H1 (cell line): ENCODE measurements at regions not wholly inside any gene's neighbourhood (a gene's known extent, or its start where the extent isn't known, plus 50 kb on each side); places are given as distances from the start of the nearest gene placed in this dataset.

Experiments
- CTCF ChIA-PET: fragments of 300-600 bp; sonication (Branson Sonifier 250); formaldehyde crosslinking; loops from one replicate; lab custom pipeline; 2021; ENCODE audit not compliant: partially characterized antibody; lab: Charles Lee
- POLR2A ChIA-PET: fragments of 300-600 bp; sonication (Branson Sonifier 250); formaldehyde crosslinking; loops from one replicate; lab custom pipeline; 2021; ENCODE audit warnings: inconsistent platforms; ENCODE audit not compliant: partially characterized antibody; lab: Charles Lee
- DNase-seq, 2 experiments: peaks; one replicate each; pipeline versions ENCODE4 v3.0.0 to v3.0.0-alpha.2; 2010 to 2022; ENCODE audit warnings: low spot score in 2 of 2, low read depth in 1 of 2, mixed read lengths in 1 of 2
- FAIRE-seq: peaks from 2 replicates; lab custom pipeline; 2011; peaks lifted over from hg19 to GRCh38; lab: Jason Lieb, UNC
- H2AFZ ChIP-seq: 2 replicates; pipeline ENCODE4 v1.8.1; 2012; ENCODE audit warnings: low read length, inconsistent platforms
- H2AK5ac ChIP-seq: 2 replicates; pipeline ENCODE4 v1.6.1; 2013; ENCODE audit warnings: low read depth, low read length
- H2BK120ac ChIP-seq: replicated peaks from 2 replicates; pipeline ENCODE3; 2013; ENCODE audit warnings: low read depth, low read length, inconsistent platforms
- H2BK12ac ChIP-seq: 2 replicates; pipeline ENCODE4 v1.6.1; 2013; ENCODE audit warnings: low read depth, low read length
- H2BK15ac ChIP-seq: 2 replicates; pipeline ENCODE4 v1.6.1; 2013; ENCODE audit warnings: low read length
- H2BK20ac ChIP-seq: 2 replicates; pipeline ENCODE4 v1.6.1; 2013; ENCODE audit warnings: low read length
- H2BK5ac ChIP-seq: 2 replicates; pipeline ENCODE4 v1.6.1; 2013; ENCODE audit warnings: low read depth, low read length
- H3K14ac ChIP-seq: 2 replicates; pipeline ENCODE4 v1.6.1; 2013; ENCODE audit warnings: inconsistent platforms; ENCODE audit not compliant: insufficient read length
- H3K18ac ChIP-seq: 2 replicates; pipeline ENCODE4 v1.6.1; 2013; ENCODE audit warnings: low read length; ENCODE audit errors: extremely low read depth
- H3K23ac ChIP-seq: 2 replicates; pipeline ENCODE4 v1.6.1; 2013; ENCODE audit warnings: inconsistent platforms; ENCODE audit not compliant: insufficient read length
- H3K23me2 ChIP-seq: 2 replicates; pipeline ENCODE4 v1.6.1; 2013; ENCODE audit warnings: low read depth, low read length
- H3K27ac ChIP-seq: 2 replicates; pipeline ENCODE4 v1.6.1; 2011; ENCODE audit warnings: low read depth, low read length, inconsistent platforms
- H3K27me3 ChIP-seq, 4 experiments: replicated peaks in 1 of 4; 1 replicate in 1 of 4; 2 replicates in 3 of 4; pipeline versions ENCODE4 v1.6.1 to v1.8.1; 2011 to 2013; ENCODE audit warnings: low read length in 3 of 4, mild to moderate bottlenecking in 3 of 4, inconsistent platforms in 2 of 4, mixed read lengths in 2 of 4, moderate library complexity in 1 of 4; ENCODE audit not compliant: control insufficient read depth in 3 of 4, insufficient read depth in 3 of 4; ENCODE audit errors: extremely low read depth in 1 of 4
- H3K36me3 ChIP-seq, 4 experiments: 2 replicates each; pipeline versions ENCODE4 v1.6.1 to v1.8.1; 2011 to 2013; ENCODE audit warnings: mild to moderate bottlenecking in 4 of 4, low read length in 3 of 4, moderate library complexity in 2 of 4, control low read depth in 1 of 4, inconsistent platforms in 1 of 4; ENCODE audit not compliant: insufficient read depth in 4 of 4, control insufficient read depth in 2 of 4
- H3K4ac ChIP-seq: replicated peaks from 2 replicates; pipeline ENCODE3; 2013; ENCODE audit warnings: low read length, low read depth, mixed read lengths, inconsistent platforms; ENCODE audit not compliant: insufficient read length
- H3K4me1 ChIP-seq, 4 experiments: replicated peaks in 1 of 4; 1 replicate in 1 of 4; 2 replicates in 3 of 4; pipeline versions ENCODE4 v1.6.1 to v1.8.1; 2011 to 2013; ENCODE audit warnings: low read length in 3 of 4, inconsistent platforms in 2 of 4, mixed read lengths in 1 of 4; ENCODE audit not compliant: insufficient read depth in 4 of 4, control insufficient read depth in 3 of 4
- H3K4me2 ChIP-seq, 2 experiments: 2 replicates each; pipeline versions ENCODE4 v1.6.1 to v1.8.1; 2011 to 2013; ENCODE audit warnings: low read depth in 2 of 2, low read length in 2 of 2, control low read depth in 1 of 2, inconsistent platforms in 1 of 2, mild to moderate bottlenecking in 1 of 2; ENCODE audit not compliant: insufficient read depth in 1 of 2
- H3K4me3 ChIP-seq, 4 experiments: fragments of 200-600, 300-600 bp in 1 of 4; sonication (generic), shearing (Covaris generic), sonication (Bioruptor Twin) in 1 of 4; 2 replicates each; pipeline versions ENCODE4 v1.5.1 to v1.8.1; 2011 to 2016; ENCODE audit warnings: low read length in 4 of 4, low read depth in 3 of 4, control low read depth in 2 of 4, inconsistent platforms in 2 of 4, mild to moderate bottlenecking in 2 of 4, mixed read lengths in 1 of 4, moderate library complexity in 1 of 4; ENCODE audit not compliant: insufficient read depth in 2 of 4; ENCODE audit errors: extremely low read depth in 1 of 4
- H3K56ac ChIP-seq: replicated peaks from 2 replicates; pipeline ENCODE3; 2013; ENCODE audit warnings: low read depth, mild to moderate bottlenecking, mixed read lengths, low read length, inconsistent platforms; ENCODE audit not compliant: insufficient read length
- H3K79me1 ChIP-seq: 2 replicates; pipeline ENCODE4 v1.6.1; 2013; ENCODE audit warnings: low read depth, low read length, control low read depth
- H3K79me2 ChIP-seq, 2 experiments: 2 replicates each; pipeline versions ENCODE4 v1.6.1 to v1.8.1; 2012 to 2013; ENCODE audit warnings: low read length in 2 of 2, mild to moderate bottlenecking in 2 of 2, inconsistent platforms in 1 of 2; ENCODE audit not compliant: insufficient read depth in 2 of 2, control insufficient read depth in 1 of 2
- H3K9ac ChIP-seq, 4 experiments: replicated peaks in 1 of 4; 1 replicate in 1 of 4; 2 replicates in 3 of 4; pipeline versions ENCODE4 v1.6.1 to v1.8.1; 2011 to 2013; ENCODE audit warnings: low read depth in 3 of 4, low read length in 3 of 4, control low read depth in 2 of 4, mild to moderate bottlenecking in 2 of 4, moderate library complexity in 2 of 4, inconsistent platforms in 1 of 4; ENCODE audit errors: extremely low read depth in 1 of 4
- H3K9me3 ChIP-seq, 2 experiments: 2 replicates each; pipeline versions ENCODE4 v1.6.1 to v1.8.1; 2012 to 2013; ENCODE audit warnings: mild to moderate bottlenecking in 2 of 2, moderate library complexity in 2 of 2, control low read depth in 1 of 2, inconsistent platforms in 1 of 2, low read depth in 1 of 2, low read length in 1 of 2, mixed read lengths in 1 of 2; ENCODE audit not compliant: insufficient read depth in 2 of 2
- H4K20me1 ChIP-seq, 2 experiments: replicated peaks in 1 of 2; 2 replicates each; pipeline versions ENCODE3 to v1.8.1; 2011 to 2013; ENCODE audit warnings: inconsistent platforms in 2 of 2, low read length in 2 of 2, mild to moderate bottlenecking in 1 of 2; ENCODE audit not compliant: insufficient read depth in 2 of 2, control insufficient read depth in 1 of 2
- H4K5ac ChIP-seq: 2 replicates; pipeline ENCODE4 v1.6.1; 2013; ENCODE audit warnings: low read length, low read depth, mixed read lengths, inconsistent platforms; ENCODE audit not compliant: insufficient read length
- H4K8ac ChIP-seq: 2 replicates; pipeline ENCODE4 v1.8.0; 2013; ENCODE audit warnings: mild to moderate bottlenecking, moderate library complexity, low read length, inconsistent platforms; ENCODE audit not compliant: insufficient read depth; ENCODE audit errors: extremely low read depth
- H4K91ac ChIP-seq: replicated peaks from 2 replicates; pipeline ENCODE3; 2013; ENCODE audit warnings: low read length, mixed read lengths, inconsistent platforms; ENCODE audit not compliant: insufficient read length
- NANOG ChIP-seq: IDR thresholded peaks from 2 replicates; pipeline ENCODE4 v1.6.1; 2011; ENCODE audit warnings: low read length, low read depth, mild to moderate bottlenecking, inconsistent platforms; ENCODE audit not compliant: insufficient read depth, poor library complexity, severe bottlenecking
- RXRA ChIP-seq: IDR thresholded peaks from 2 replicates; pipeline ENCODE4 v1.6.1; 2011; ENCODE audit warnings: low read depth, mild to moderate bottlenecking, low read length, moderate library complexity; ENCODE audit not compliant: insufficient read depth
- WGBS, 2 experiments: shearing (Covaris generic) in 1 of 2; methylation state at CpG; one replicate each; pipeline versions ENCODE4 v1.1.6 to v1.1.7; 2013 to 2015; ENCODE audit warnings: low lambda C conversion rate in 2 of 2, mixed read lengths in 2 of 2, inconsistent platforms in 1 of 2, low coverage in 1 of 2, missing lambda C conversion rate in 1 of 2; ENCODE audit not compliant: insufficient replicate concordance in 2 of 2, insufficient coverage in 1 of 2, insufficient read length in 1 of 2; ENCODE audit errors: extremely low coverage in 1 of 2, missing lambda C conversion rate in 1 of 2; 5-methylcytosine and 5-hydroxymethylcytosine counted together

- H2BK120ac ChIP-seq = no peak overlapping the region
- H3K27me3 ChIP-seq = no peaks in the 10 kb centered on the region
- no peak overlapping the region for H2BK15ac ChIP-seq
- H3K9me3 ChIP-seq = no peaks in the 10 kb centered on the region
- H2BK5ac ChIP-seq = no peak overlapping the region
- no peak overlapping the region for H4K8ac ChIP-seq
- H4K91ac ChIP-seq = no peak overlapping the region
- no peak overlapping the region for H2AFZ ChIP-seq
- FAIRE-seq (no peak), DNase-seq (no peak)
- H3K36me3 ChIP-seq = no peaks in the 10 kb centered on the region
- POLR2A ChIA-PET = no interaction called here
- H3K79me2 ChIP-seq = no peaks in the 10 kb centered on the region
- no peak overlapping the region for H4K5ac ChIP-seq
- H2BK20ac ChIP-seq = no peak overlapping the region
- H3K79me1 ChIP-seq = no peaks in the 10 kb centered on the region
- no peak overlapping the region for H3K4ac ChIP-seq
- no peak overlapping the region for H3K14ac ChIP-seq
- 94% methylated on average over 1 of the region's 1 CpG; no CpG with 5 or more reads in 1 of the 2 experiments for whole genome bisulfite sequencing, 2 experiments
- H3K9ac ChIP-seq = no peak overlapping the region
- H4K20me1 ChIP-seq = no peaks in the 10 kb centered on the region
- no peak overlapping the region for H3K4me3 ChIP-seq
- H2BK12ac ChIP-seq = no peak overlapping the region
- CTCF ChIA-PET = no interaction called here
- no peak overlapping the region for H2AK5ac ChIP-seq
- H3K23me2 ChIP-seq = no peaks in the 10 kb centered on the region
- H3K56ac ChIP-seq = no peak overlapping the region
- no peaks in the 10 kb centered on the region for H3K4me1 ChIP-seq
- no peak overlapping the region for H3K27ac ChIP-seq
- no peak overlapping the region for H3K4me2 ChIP-seq
- H3K18ac ChIP-seq = no peak overlapping the region
- no peak overlapping the region for H3K23ac ChIP-seq
- TF ChIP-seq RXRA (no peak), NANOG (no peak)
Observed at GRCh38 chr5:125894383-125894782, 528.8 kb upstream of the GRAMD2B start.
